GM12878 (cell line): ENCODE measurements at regions not wholly inside any gene's neighbourhood (a gene's known extent, or its start where the extent isn't known, plus 50 kb on each side); places are given as distances from the start of the nearest gene placed in this dataset.

Experiments
- ATAC-seq: fragments of 200-7000 bp; cut with Tn5 transposase; 3 replicates; pipeline ENCODE4 v1.9.1; 2020; ENCODE audit warnings: mild to moderate bottlenecking, moderate library complexity
- BruUV-seq: library from RNA; stranded (reverse); fragments of 400-500 nt; replicated peaks from 2 replicates; lab custom pipeline; 2021; lab: Mats Ljungman, UMichigan
- CTCF ChIA-PET: fragments of 300-600 bp; sonication (Branson Sonifier 250); formaldehyde crosslinking; extraction: SDS; loops from one replicate; lab custom pipeline; 2021; ENCODE audit warnings: inconsistent platforms; lab: Yijun Ruan, JAX
- POLR2A ChIA-PET: fragments of 350-600 bp; formaldehyde crosslinking; extraction: SDS; loops from one replicate; lab custom pipeline; 2021; ENCODE audit warnings: inconsistent platforms; lab: Charles Lee
- RAD21 ChIA-PET: fragments of 300-600 bp; sonication (Branson Sonifier 250); formaldehyde crosslinking; loops from one replicate; lab custom pipeline; 2023; ENCODE audit warnings: antibody characterized with exemption; ENCODE audit not compliant: unreplicated experiment; lab: Charles Lee
- SMC1A ChIA-PET: fragments of 300-600 bp; sonication (Branson Sonifier 250); formaldehyde crosslinking; loops from one replicate; lab custom pipeline; 2023; ENCODE audit not compliant: unreplicated experiment, uncharacterized antibody; lab: Charles Lee
- DNase-seq: peaks from one replicate; pipeline ENCODE4 v3.0.0-alpha.2; 2011; ENCODE audit warnings: low read depth, low spot score
- FAIRE-seq: peaks from 3 replicates; lab custom pipeline; 2011; peaks lifted over from hg19 to GRCh38; lab: Jason Lieb, UNC
- H2AFZ ChIP-seq: 2 replicates; pipeline ENCODE4 v1.6.0; 2011; ENCODE audit warnings: low read depth, low read length, control low read depth; ENCODE audit not compliant: control insufficient read depth
- H3K27ac ChIP-seq: 2 replicates; pipeline ENCODE4 v1.5.1; 2011; ENCODE audit warnings: control low read depth; ENCODE audit not compliant: control insufficient read depth, insufficient read depth
- H3K27me3 ChIP-seq, 2 experiments: replicated peaks in 1 of 2; 2 replicates each; pipeline versions ENCODE4 v1.6.0 to v1.6.1; 2011; ENCODE audit warnings: low read length in 1 of 2; ENCODE audit not compliant: control insufficient read depth in 2 of 2, insufficient read depth in 2 of 2
- H3K36me3 ChIP-seq, 2 experiments: 2 replicates each; pipeline ENCODE4 v1.5.1; 2011; ENCODE audit warnings: low read length in 1 of 2; ENCODE audit not compliant: control insufficient read depth in 2 of 2, insufficient read depth in 2 of 2
- H3K4me1 ChIP-seq: 2 replicates; pipeline ENCODE4 v1.6.1; 2011; ENCODE audit warnings: mild to moderate bottlenecking, low read length, moderate library complexity, mixed read lengths; ENCODE audit not compliant: control insufficient read depth, insufficient read depth
- H3K4me2 ChIP-seq: 2 replicates; pipeline ENCODE4 v1.6.0; 2011; ENCODE audit warnings: control low read depth; ENCODE audit not compliant: control insufficient read depth, insufficient read depth
- H3K4me3 ChIP-seq: fragments of 200-600 bp; sonication (generic); 2 replicates; pipeline ENCODE4 v1.5.1; 2016
- H3K79me2 ChIP-seq: 2 replicates; pipeline ENCODE4 v1.6.0; 2011; ENCODE audit warnings: low read length; ENCODE audit not compliant: control insufficient read depth, insufficient read depth
- H3K9ac ChIP-seq: 2 replicates; pipeline ENCODE4 v1.8.0; 2011; ENCODE audit warnings: low read length, control low read depth, mixed read lengths; ENCODE audit not compliant: control insufficient read depth, insufficient read depth
- H3K9me3 ChIP-seq: replicated peaks from 3 replicates; pipeline ENCODE4 v1.5.1; 2011; ENCODE audit warnings: mild to moderate bottlenecking, low read length; ENCODE audit not compliant: control insufficient read depth, insufficient read depth
- H4K20me1 ChIP-seq: 2 replicates; pipeline ENCODE4 v1.6.0; 2011; ENCODE audit not compliant: control insufficient read depth, insufficient read depth
- ATF3 ChIP-seq: IDR thresholded peaks from 2 replicates; pipeline ENCODE4 v1.6.1; 2011; ENCODE audit warnings: low read depth, mild to moderate bottlenecking, low read length, moderate library complexity, borderline replicate concordance; ENCODE audit errors: extremely low read depth
- CTCF ChIP-seq, 3 experiments: IDR thresholded peaks in 2 of 3; conservative IDR thresholded peaks in 1 of 3; 2 replicates each; pipeline ENCODE4 v1.5.1; 2011; ENCODE audit warnings: low read depth in 3 of 3, low read length in 3 of 3, mild to moderate bottlenecking in 3 of 3, control low read depth in 2 of 3, moderate library complexity in 2 of 3, inconsistent platforms in 1 of 3, mixed read lengths in 1 of 3; ENCODE audit not compliant: control insufficient read depth in 2 of 3, insufficient read depth in 1 of 3; ENCODE audit errors: extremely low read depth in 1 of 3
- JUNB ChIP-seq: IDR thresholded peaks from 2 replicates; pipeline ENCODE4 v1.6.1; 2016; ENCODE audit warnings: antibody characterized with exemption, mild to moderate bottlenecking
- JUND ChIP-seq: IDR thresholded peaks from 2 replicates; pipeline ENCODE4 v1.6.1; 2012; ENCODE audit warnings: low read depth, mild to moderate bottlenecking, low read length, improper control_type of control experiment, moderate library complexity
- MTA2 ChIP-seq: fragments of 450-650 bp; IDR thresholded peaks from 2 replicates; pipeline ENCODE4 v1.6.1; 2016; ENCODE audit warnings: low read depth, mild to moderate bottlenecking, moderate library complexity
- POLR2AphosphoS2 ChIP-seq: IDR thresholded peaks from 2 replicates; pipeline ENCODE4 v1.6.1; 2011; ENCODE audit warnings: low read depth, mild to moderate bottlenecking, low read length, improper control_type of control experiment, moderate library complexity
- RELA ChIP-seq: fragments of 450-650 bp; IDR thresholded peaks from 2 replicates; pipeline ENCODE4 v1.8.0; 2014; ENCODE audit warnings: borderline replicate concordance; ENCODE audit not compliant: partially characterized antibody
- RFX5 ChIP-seq: IDR thresholded peaks from 2 replicates; pipeline ENCODE4 v1.6.1; 2011; ENCODE audit warnings: low read depth, low read length, improper control_type of control experiment
- SIX5 ChIP-seq: IDR thresholded peaks from 2 replicates; pipeline ENCODE4 v1.6.1; 2011; ENCODE audit warnings: mild to moderate bottlenecking, low read depth, low read length, moderate library complexity; ENCODE audit not compliant: severe bottlenecking
- SRF ChIP-seq, 2 experiments: IDR thresholded peaks; 2 replicates each; pipeline ENCODE4 v1.6.1; 2011; ENCODE audit warnings: low read depth in 2 of 2, low read length in 2 of 2, mild to moderate bottlenecking in 1 of 2, moderate library complexity in 1 of 2
- USF1 ChIP-seq: IDR thresholded peaks from 2 replicates; pipeline ENCODE4 v1.6.1; 2011; ENCODE audit warnings: borderline replicate concordance, low read depth, mild to moderate bottlenecking, moderate library complexity, mixed read lengths, low read length; ENCODE audit not compliant: insufficient read depth; ENCODE audit errors: extremely low read length
- ZBTB4 ChIP-seq: fragments of 450-650 bp; formaldehyde crosslinking; IDR thresholded peaks from 2 replicates; pipeline ENCODE4 v1.4.0; 2022; ENCODE audit warnings: mild to moderate bottlenecking, moderate library complexity
- WGBS: methylation state at CpG from one replicate; pipeline ENCODE4 v1.1.6; 2016; ENCODE audit warnings: low lambda C conversion rate; ENCODE audit not compliant: insufficient replicate concordance, insufficient coverage; ENCODE audit errors: missing lambda C conversion rate; 5-methylcytosine and 5-hydroxymethylcytosine counted together
- in situ Hi-C: fragments of 300-500 bp; cut with MboI; formaldehyde crosslinking; loops from 9 replicates; pipeline ENCODE4 v1.14.3; 2018; ENCODE audit warnings: mixed read lengths
- intact Hi-C: fragments of 100-400 bp; cut with micrococcal nuclease; formaldehyde crosslinking; loops from one replicate; pipeline ENCODE4 v1.14.2; 2022; ENCODE audit not compliant: unreplicated experiment

GRCh38 chr18:60872434-60872833 lies 460.8 kb upstream of the CDH20 start:
- in situ Hi-C loops (no loop called here), intact Hi-C loops (no loop called here)
- Histone ChIP-seq H2AFZ (no peak overlapping the region), H3K4me3 (no peak overlapping the region), H3K4me2 (no peak overlapping the region), H3K9me3 (no peaks in the 10 kb centered on the region), H3K9ac (no peak overlapping the region), H3K27ac (no peak overlapping the region), H3K4me1 (no peaks in the 10 kb centered on the region), H3K27me3 (no peaks in the 10 kb centered on the region), H3K36me3 (no peaks in the 10 kb centered on the region), H4K20me1 (no peaks in the 10 kb centered on the region), H3K79me2 (no peaks in the 10 kb centered on the region)
- no peak for DNase-seq
- TF ChIP-seq MTA2: no peak
- no peak for TF ChIP-seq POLR2AphosphoS2
- TF ChIP-seq SRF (IDR thresholded peaks at IDR 0.05; ENCODE audit: low read depth in 2 of 2, low read length in 2 of 2): no peak
- no peak for TF ChIP-seq JUND
- TF ChIP-seq RFX5: no peak
- TF ChIP-seq RELA: no peak
- TF ChIP-seq ZBTB4 (CRISPR knock-in tag): no peak
- no peak for TF ChIP-seq ATF3
- TF ChIP-seq JUNB: no peak
- no peak for TF ChIP-seq CTCF (IDR thresholded peaks at IDR 0.05 in 2 of 3, conservative IDR thresholded peaks at IDR 0.05 in 1 of 3; ENCODE audit: control insufficient read depth in 2 of 3, extremely low read depth in 1 of 3, insufficient read depth in 1 of 3, low read depth in 3 of 3, low read length in 3 of 3)
- TF ChIP-seq SIX5: no peak
- TF ChIP-seq USF1: no peak
- ChIA-PET RAD21 (no interaction called here), SMC1A (no interaction called here), CTCF (no interaction called here), POLR2A (no interaction called here)
- no TSS peak for BruUV-seq
- ATAC-seq: no peak
- 47% methylated on average over 3 of the region's 3 CpGs for WGBS
- no peak for FAIRE-seq
